HCT116 (cell line): ENCODE measurements at regions not wholly inside any gene's neighbourhood (a gene's known extent, or its start where the extent isn't known, plus 50 kb on each side); places are given as distances from the start of the nearest gene placed in this dataset.

Source experiments
- CTCF ChIP-seq, 3 experiments: fragments of 200-600 bp in 1 of 3; sonication (generic) in 1 of 3; IDR thresholded peaks in 2 of 3; conservative IDR thresholded peaks in 1 of 3; 2 replicates each; pipeline ENCODE4 v1.5.1; 2012 to 2017; ENCODE audit warnings: low read depth in 2 of 3, low read length in 2 of 3, antibody characterized with exemption in 1 of 3, borderline replicate concordance in 1 of 3, control low read depth in 1 of 3, mild to moderate bottlenecking in 1 of 3, mixed read lengths in 1 of 3, mixed run types in 1 of 3, moderate library complexity in 1 of 3; ENCODE audit not compliant: insufficient read depth in 1 of 3
- EZH2phosphoT487 ChIP-seq: fragments of 200-600 bp; IDR thresholded peaks from 2 replicates; pipeline ENCODE4 v1.6.1; 2018; ENCODE audit warnings: antibody characterized with exemption, borderline replicate concordance
- POLR2A ChIP-seq: IDR thresholded peaks from 2 replicates; pipeline ENCODE4 v1.7.0; 2011; ENCODE audit warnings: borderline replicate concordance; ENCODE audit not compliant: insufficient read depth, insufficient read length; ENCODE audit errors: extremely low read depth
- POLR2AphosphoS5 ChIP-seq: IDR thresholded peaks from 2 replicates; pipeline ENCODE4 v1.6.1; 2011; ENCODE audit warnings: mild to moderate bottlenecking, low read depth, low read length, moderate library complexity
- SRF ChIP-seq: IDR thresholded peaks from 2 replicates; pipeline ENCODE4 v1.6.1; 2012; ENCODE audit warnings: low read depth
- TCF7L2 ChIP-seq: IDR thresholded peaks from 2 replicates; pipeline ENCODE4 v1.7.0; 2011; ENCODE audit warnings: borderline replicate concordance, inconsistent platforms; ENCODE audit not compliant: insufficient read depth, insufficient read length; ENCODE audit errors: extremely low read depth

GRCh38 chr13:31860002-31860401 is 120.7 kb downstream of the RXFP2 start:
- no peak for TF ChIP-seq CTCF (IDR thresholded peaks at IDR 0.05 in 2 of 3, conservative IDR thresholded peaks at IDR 0.05 in 1 of 3; ENCODE audit: borderline replicate concordance in 1 of 3, insufficient read depth in 1 of 3, low read depth in 2 of 3, low read length in 2 of 3)
- no peak for TF ChIP-seq SRF
- TF ChIP-seq POLR2AphosphoS5, result no peak
- no peak for TF ChIP-seq POLR2A
- TF ChIP-seq EZH2phosphoT487, result no peak
- no peak for TF ChIP-seq TCF7L2
